ENCODE measurements at regions not wholly inside any gene's neighbourhood (a gene's known extent, or its start where the extent isn't known, plus 50 kb on each side); places are given as distances from the start of the nearest gene placed in this dataset.

- no peak for TF ChIP-seq EZH2 (IDR thresholded peaks at IDR 0.05)
- no peak for TF ChIP-seq POLR2AphosphoS5 (IDR thresholded peaks at IDR 0.05; ENCODE audit: borderline replicate concordance, low read depth, low read length)
These were observed 178.1 kb upstream of the POM121L12 start for GRCh38 chr7:52857367-52857766.
